ENCODE measurements at regions not wholly inside any gene's neighbourhood (a gene's known extent, or its start where the extent isn't known, plus 50 kb on each side); places are given as distances from the start of the nearest gene placed in this dataset.

GRCh38 chr17:71942626-71943025 lies 178.2 kb upstream of the SOX9 start:
- no peak for TF ChIP-seq POLR2A (IDR thresholded peaks at IDR 0.05; ENCODE audit: low read depth, low read length)
- no peak for TF ChIP-seq RAD21 (IDR thresholded peaks at IDR 0.05; ENCODE audit: low read length)
- no peak for TF ChIP-seq CTCF (conservative IDR thresholded peaks at IDR 0.05; ENCODE audit: low read depth, low read length)
- TF ChIP-seq MAZ (IDR thresholded peaks at IDR 0.05; ENCODE audit: borderline replicate concordance, low read depth, low read length): no peak
- TF ChIP-seq RFX5 (IDR thresholded peaks at IDR 0.05; ENCODE audit: low read depth, low read length): no peak
- no peak for TF ChIP-seq CEBPB (IDR thresholded peaks at IDR 0.05; ENCODE audit: low read depth, low read length)
- no peak for TF ChIP-seq MAFK (IDR thresholded peaks at IDR 0.05; ENCODE audit: low read depth, low read length)
- no peak for TF ChIP-seq USF2 (IDR thresholded peaks at IDR 0.05; ENCODE audit: low read depth, low read length)
- no peak for TF ChIP-seq SMC3 (IDR thresholded peaks at IDR 0.05; ENCODE audit: low read depth, low read length)
- TF ChIP-seq FOS (IDR thresholded peaks at IDR 0.05; ENCODE audit: low read depth, low read length): no peak
- TF ChIP-seq RCOR1 (IDR thresholded peaks at IDR 0.05; ENCODE audit: insufficient replicate concordance, low read length): no peak
- no peak for TF ChIP-seq ELK1 (IDR thresholded peaks at IDR 0.05; ENCODE audit: borderline replicate concordance, low read depth, low read length)
- no peak for TF ChIP-seq CHD1 (IDR thresholded peaks at IDR 0.05; ENCODE audit: low read depth, low read length)

Measured in IMR-90 (cell line).